ENCODE measurements at regions not wholly inside any gene's neighbourhood (a gene's known extent, or its start where the extent isn't known, plus 50 kb on each side); places are given as distances from the start of the nearest gene placed in this dataset.

GRCh38 chr5:26568316-26568715, 470.1 kb downstream of the CDH9 start:
- TF ChIP-seq, protein P1, sequence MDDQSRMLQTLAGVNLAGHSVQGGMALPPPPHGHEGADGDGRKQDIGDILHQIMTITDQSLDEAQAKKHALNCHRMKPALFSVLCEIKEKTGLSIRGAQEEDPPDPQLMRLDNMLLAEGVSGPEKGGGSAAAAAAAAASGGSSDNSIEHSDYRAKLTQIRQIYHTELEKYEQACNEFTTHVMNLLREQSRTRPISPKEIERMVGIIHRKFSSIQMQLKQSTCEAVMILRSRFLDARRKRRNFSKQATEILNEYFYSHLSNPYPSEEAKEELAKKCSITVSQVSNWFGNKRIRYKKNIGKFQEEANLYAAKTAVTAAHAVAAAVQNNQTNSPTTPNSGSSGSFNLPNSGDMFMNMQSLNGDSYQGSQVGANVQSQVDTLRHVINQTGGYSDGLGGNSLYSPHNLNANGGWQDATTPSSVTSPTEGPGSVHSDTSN (CRISPR knock-in tag; IDR thresholded peaks at IDR 0.05; ENCODE audit: borderline replicate concordance), result no peak
- TF ChIP-seq ZNF660 (CRISPR knock-in tag; IDR thresholded peaks at IDR 0.05; ENCODE audit: borderline replicate concordance, low read depth), result no peak
- TF ChIP-seq, protein P2, sequence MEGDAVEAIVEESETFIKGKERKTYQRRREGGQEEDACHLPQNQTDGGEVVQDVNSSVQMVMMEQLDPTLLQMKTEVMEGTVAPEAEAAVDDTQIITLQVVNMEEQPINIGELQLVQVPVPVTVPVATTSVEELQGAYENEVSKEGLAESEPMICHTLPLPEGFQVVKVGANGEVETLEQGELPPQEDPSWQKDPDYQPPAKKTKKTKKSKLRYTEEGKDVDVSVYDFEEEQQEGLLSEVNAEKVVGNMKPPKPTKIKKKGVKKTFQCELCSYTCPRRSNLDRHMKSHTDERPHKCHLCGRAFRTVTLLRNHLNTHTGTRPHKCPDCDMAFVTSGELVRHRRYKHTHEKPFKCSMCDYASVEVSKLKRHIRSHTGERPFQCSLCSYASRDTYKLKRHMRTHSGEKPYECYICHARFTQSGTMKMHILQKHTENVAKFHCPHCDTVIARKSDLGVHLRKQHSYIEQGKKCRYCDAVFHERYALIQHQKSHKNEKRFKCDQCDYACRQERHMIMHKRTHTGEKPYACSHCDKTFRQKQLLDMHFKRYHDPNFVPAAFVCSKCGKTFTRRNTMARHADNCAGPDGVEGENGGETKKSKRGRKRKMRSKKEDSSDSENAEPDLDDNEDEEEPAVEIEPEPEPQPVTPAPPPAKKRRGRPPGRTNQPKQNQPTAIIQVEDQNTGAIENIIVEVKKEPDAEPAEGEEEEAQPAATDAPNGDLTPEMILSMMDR (CRISPR knock-in tag; IDR thresholded peaks at IDR 0.05), result no peak
- TF ChIP-seq UBTF (CRISPR knock-in tag; IDR thresholded peaks at IDR 0.05), result no peak
- TF ChIP-seq RARA (CRISPR knock-in tag; IDR thresholded peaks at IDR 0.05), result no peak
- no peak for TF ChIP-seq EP300 (IDR thresholded peaks at IDR 0.05; ENCODE audit: low read depth in 2 of 2, low read length in 2 of 2)
- no peak for TF ChIP-seq EP300 (CRISPR knock-in tag; IDR thresholded peaks at IDR 0.05; ENCODE audit: borderline replicate concordance)
- TF ChIP-seq GTF2F1 (IDR thresholded peaks at IDR 0.05; ENCODE audit: low read length), result no peak
- TF ChIP-seq ETV6 (CRISPR knock-in tag; conservative IDR thresholded peaks at IDR 0.05), result no peak
- TF ChIP-seq, protein P3, sequence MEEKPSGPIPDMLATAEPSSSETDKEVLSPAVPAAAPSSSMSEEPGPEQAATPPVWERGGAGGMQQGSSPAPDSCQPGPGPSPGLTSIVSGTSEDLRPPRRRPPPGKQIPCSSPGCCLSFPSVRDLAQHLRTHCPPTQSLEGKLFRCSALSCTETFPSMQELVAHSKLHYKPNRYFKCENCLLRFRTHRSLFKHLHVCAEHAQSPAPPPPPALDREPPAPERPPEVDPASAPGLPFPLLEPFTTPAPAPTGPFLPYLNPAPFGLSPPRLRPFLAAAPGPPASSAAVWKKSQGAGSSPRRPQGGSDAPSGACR (CRISPR knock-in tag; IDR thresholded peaks at IDR 0.05), result no peak
- TF ChIP-seq RBFOX2 (IDR thresholded peaks at IDR 0.05; ENCODE audit: low read depth, low read length), result no peak
